Glutamatergic neuron (in vitro differentiated cells): ENCODE measurements at regions not wholly inside any gene's neighbourhood (a gene's known extent, or its start where the extent isn't known, plus 50 kb on each side); places are given as distances from the start of the nearest gene placed in this dataset.
A peak's percentile ranks its signal among the peaks of the same experiment; 100 is the strongest.

Experiments used
- DNase-seq: peaks from one replicate; pipeline ENCODE4 v3.0.0; 2022
- H3K27ac Mint-ChIP-seq: one replicate; pipeline ENCODE4 v1.8.0; 2020; ENCODE audit warnings: mild to moderate bottlenecking, mixed read lengths, inconsistent platforms; ENCODE audit not compliant: unreplicated experiment
- H3K27me3 Mint-ChIP-seq: one replicate; pipeline ENCODE4 v1.8.0; 2020; ENCODE audit warnings: mild to moderate bottlenecking, moderate library complexity, mixed read lengths, inconsistent platforms; ENCODE audit not compliant: unreplicated experiment
- H3K36me3 Mint-ChIP-seq: one replicate; pipeline ENCODE4 v1.8.0; 2020; ENCODE audit warnings: mild to moderate bottlenecking, mixed read lengths, inconsistent platforms; ENCODE audit not compliant: unreplicated experiment
- H3K4me1 Mint-ChIP-seq: one replicate; pipeline ENCODE4 v1.8.0; 2020; ENCODE audit warnings: mild to moderate bottlenecking, low read depth, mixed read lengths, inconsistent platforms; ENCODE audit not compliant: unreplicated experiment
- H3K4me3 Mint-ChIP-seq: one replicate; pipeline ENCODE4 v1.8.0; 2020; ENCODE audit warnings: mild to moderate bottlenecking, mixed read lengths, inconsistent platforms; ENCODE audit not compliant: unreplicated experiment
- H3K9me3 Mint-ChIP-seq: one replicate; pipeline ENCODE4 v1.8.0; 2020; ENCODE audit warnings: mild to moderate bottlenecking, moderate library complexity, mixed read lengths, inconsistent platforms; ENCODE audit not compliant: unreplicated experiment
- TF ChIP-seq, protein P1 (sequence below): fragments of 200-600 bp; sonication (generic); IDR thresholded peaks from one replicate; pipeline ENCODE4 v1.5.0; 2021; ENCODE audit not compliant: partially characterized antibody, unreplicated experiment

DNA sequence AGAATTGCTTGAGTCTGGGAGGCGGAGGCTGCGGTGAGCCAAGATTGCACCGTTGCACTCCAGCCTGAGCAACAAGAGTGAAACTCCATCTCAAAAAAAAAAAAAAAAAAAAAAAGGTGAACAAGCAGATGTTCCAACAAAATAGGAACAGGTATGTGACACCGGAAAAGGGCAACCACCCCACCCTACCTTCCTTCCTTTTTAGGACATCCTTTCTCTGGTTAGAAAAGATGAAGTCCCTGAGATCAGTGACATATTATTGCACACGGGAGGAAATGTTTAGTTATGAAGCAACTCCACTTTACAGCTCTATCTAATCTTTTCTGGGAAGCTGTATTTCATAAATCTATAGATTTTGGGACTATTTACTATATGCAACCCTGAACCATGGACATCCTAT lies 114.2 kb upstream of the MON1B start:
- peaks cover 4% of the 10 kb centered on the region for H3K36me3 Mint-ChIP-seq
- H3K9me3 Mint-ChIP-seq, result peaks cover 4% of the 10 kb centered on the region
- TF ChIP-seq, protein P1, sequence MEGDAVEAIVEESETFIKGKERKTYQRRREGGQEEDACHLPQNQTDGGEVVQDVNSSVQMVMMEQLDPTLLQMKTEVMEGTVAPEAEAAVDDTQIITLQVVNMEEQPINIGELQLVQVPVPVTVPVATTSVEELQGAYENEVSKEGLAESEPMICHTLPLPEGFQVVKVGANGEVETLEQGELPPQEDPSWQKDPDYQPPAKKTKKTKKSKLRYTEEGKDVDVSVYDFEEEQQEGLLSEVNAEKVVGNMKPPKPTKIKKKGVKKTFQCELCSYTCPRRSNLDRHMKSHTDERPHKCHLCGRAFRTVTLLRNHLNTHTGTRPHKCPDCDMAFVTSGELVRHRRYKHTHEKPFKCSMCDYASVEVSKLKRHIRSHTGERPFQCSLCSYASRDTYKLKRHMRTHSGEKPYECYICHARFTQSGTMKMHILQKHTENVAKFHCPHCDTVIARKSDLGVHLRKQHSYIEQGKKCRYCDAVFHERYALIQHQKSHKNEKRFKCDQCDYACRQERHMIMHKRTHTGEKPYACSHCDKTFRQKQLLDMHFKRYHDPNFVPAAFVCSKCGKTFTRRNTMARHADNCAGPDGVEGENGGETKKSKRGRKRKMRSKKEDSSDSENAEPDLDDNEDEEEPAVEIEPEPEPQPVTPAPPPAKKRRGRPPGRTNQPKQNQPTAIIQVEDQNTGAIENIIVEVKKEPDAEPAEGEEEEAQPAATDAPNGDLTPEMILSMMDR, result no peak
- peaks cover 13% of the 10 kb centered on the region for H3K4me1 Mint-ChIP-seq
- peaks cover 5% of the 10 kb centered on the region for H3K27me3 Mint-ChIP-seq
- DNase-seq, result no peak
- peak overlapping the region; percentile 96 for H3K27ac Mint-ChIP-seq
- no peak overlapping the region for H3K4me3 Mint-ChIP-seq

DNA sequence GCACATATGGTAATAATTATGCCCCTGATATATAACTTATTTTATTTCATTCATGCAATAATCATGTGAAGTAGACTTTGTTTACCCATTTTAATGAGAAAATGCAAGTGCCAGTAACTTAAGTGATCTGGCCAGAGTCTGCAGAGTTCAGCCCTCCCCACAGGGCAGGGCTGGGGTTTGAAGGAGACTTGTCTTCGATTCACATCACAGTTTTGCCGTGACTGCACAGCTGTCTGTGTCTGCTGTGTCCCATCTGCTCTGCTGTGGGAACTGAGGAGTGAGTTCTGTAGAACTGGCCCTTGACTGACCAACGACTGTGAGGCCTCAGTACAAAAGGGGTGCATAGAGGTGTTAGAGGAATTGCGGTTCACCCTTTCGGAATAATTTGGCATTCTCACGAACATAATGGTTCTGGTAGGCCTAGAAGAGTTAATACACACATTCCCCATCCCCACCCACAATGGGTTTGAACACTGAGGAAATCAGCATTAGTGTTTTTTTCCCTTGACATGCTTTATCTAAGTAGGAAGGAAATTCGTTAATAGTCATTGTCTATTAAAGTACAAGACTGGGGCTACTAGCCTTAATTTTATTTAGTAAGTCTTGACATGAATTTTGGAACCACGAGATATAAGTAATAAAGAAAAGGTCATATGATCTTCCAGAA lies 113.6 kb upstream of the MON1B start:
- H3K27ac Mint-ChIP-seq, result peak overlapping the region; percentile 96
- TF ChIP-seq, protein P1, result no peak
- peak overlapping the region; percentile 58 for H3K4me3 Mint-ChIP-seq
- no peaks in the 10 kb centered on the region for H3K36me3 Mint-ChIP-seq
- peaks cover 13% of the 10 kb centered on the region for H3K4me1 Mint-ChIP-seq
- H3K9me3 Mint-ChIP-seq, result peaks cover 4% of the 10 kb centered on the region
- peaks cover 5% of the 10 kb centered on the region for H3K27me3 Mint-ChIP-seq
- peak; percentile 65 for DNase-seq

DNA sequence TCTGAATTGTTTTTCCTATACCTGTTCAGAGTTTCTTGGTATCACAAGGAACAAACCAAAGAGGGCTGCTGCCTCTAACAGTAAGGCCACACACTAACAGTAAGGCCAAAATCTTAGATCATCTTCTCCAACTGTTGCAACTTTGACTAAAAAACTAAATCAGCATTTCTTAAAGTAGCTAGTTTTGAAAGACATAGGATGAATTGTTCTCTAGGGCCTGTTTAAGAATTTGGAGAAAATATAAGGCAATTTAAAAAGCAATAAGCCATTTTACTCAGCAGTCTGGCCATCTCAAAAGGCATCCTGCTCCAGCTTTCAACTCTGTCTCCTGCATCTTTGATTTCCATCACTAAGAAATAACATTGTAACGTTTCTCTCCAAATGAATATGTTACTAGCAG lies 105.0 kb upstream of the MON1B start:
- Mint-ChIP-seq H3K36me3 (no peaks in the 10 kb centered on the region), H3K27me3 (no peaks in the 10 kb centered on the region), H3K4me1 (peaks cover under 1% of the 10 kb centered on the region), H3K27ac (no peak overlapping the region), H3K4me3 (no peak overlapping the region), H3K9me3 (no peaks in the 10 kb centered on the region)
- DNase-seq, result no peak
- TF ChIP-seq, protein P1, result no peak

DNA sequence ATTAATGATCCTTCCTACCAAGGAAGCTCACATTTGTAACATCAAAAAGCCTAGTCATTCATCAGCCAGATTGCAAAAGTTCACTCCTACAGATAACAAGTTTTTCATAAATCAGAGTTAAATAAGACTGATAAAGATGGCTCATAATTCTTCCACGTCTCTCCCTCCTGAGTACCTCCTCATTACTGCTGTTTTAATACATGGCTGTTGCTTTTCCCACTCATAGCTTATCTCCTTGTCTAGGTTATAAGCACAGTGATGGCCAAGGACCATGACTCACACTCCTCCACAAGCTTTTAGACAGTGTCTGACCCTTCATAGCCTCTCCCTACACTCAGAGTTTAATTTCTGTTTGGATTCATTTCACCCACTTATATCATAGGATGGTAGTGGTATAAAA lies 100.9 kb upstream of the MON1B start:
- no peak overlapping the region for H3K27ac Mint-ChIP-seq
- H3K4me3 Mint-ChIP-seq, result no peak overlapping the region
- TF ChIP-seq, protein P1, result no peak
- peaks cover 33% of the 10 kb centered on the region for H3K4me1 Mint-ChIP-seq
- H3K9me3 Mint-ChIP-seq, result peaks cover 14% of the 10 kb centered on the region
- H3K36me3 Mint-ChIP-seq, result no peaks in the 10 kb centered on the region
- DNase-seq, result no peak
- peaks cover 11% of the 10 kb centered on the region for H3K27me3 Mint-ChIP-seq

DNA sequence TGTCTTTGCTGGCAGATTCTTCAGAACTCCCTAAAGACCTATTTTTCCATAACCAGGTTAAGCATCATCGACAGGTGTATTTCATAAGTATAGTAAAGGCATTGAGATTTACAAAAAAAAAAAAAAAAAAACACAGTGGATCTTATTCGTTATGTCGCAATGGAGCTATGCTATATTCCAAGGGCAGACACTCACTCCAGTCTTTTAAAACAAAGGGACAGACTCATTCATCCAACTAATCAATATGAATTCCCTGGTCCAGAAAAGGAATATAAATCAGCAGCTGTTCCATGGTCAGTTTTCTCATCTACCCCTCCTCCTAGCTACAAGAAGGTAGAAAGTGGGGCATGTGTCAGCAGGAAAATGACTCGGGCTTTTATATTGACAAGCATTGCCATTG lies 97.7 kb upstream of the MON1B start:
- peaks cover 33% of the 10 kb centered on the region for H3K4me1 Mint-ChIP-seq
- peaks cover 11% of the 10 kb centered on the region for H3K27me3 Mint-ChIP-seq
- H3K36me3 Mint-ChIP-seq, result no peaks in the 10 kb centered on the region
- TF ChIP-seq, protein P1, result no peak
- H3K9me3 Mint-ChIP-seq, result peaks cover 14% of the 10 kb centered on the region
- H3K27ac Mint-ChIP-seq, result peak overlapping the region; percentile 84
- H3K4me3 Mint-ChIP-seq, result peak overlapping the region; percentile 35
- no peak for DNase-seq
